Suprapubic skin (tissue), 3 donors: ENCODE measurements at regions not wholly inside any gene's neighbourhood (a gene's known extent, or its start where the extent isn't known, plus 50 kb on each side); places are given as distances from the start of the nearest gene placed in this dataset.

Experiments
- EP300 ChIP-seq: sonication (generic); formaldehyde crosslinking; IDR thresholded peaks from one replicate; pipeline ENCODE4 v1.6.1; 2017; ENCODE audit warnings: antibody characterized with exemption
- POLR2A ChIP-seq, 2 donors: fragments of 450-650 bp; IDR thresholded peaks; one replicate each; pipeline ENCODE4 v1.6.1; 2017; ENCODE audit warnings: antibody characterized with exemption in 2 of 2, mild to moderate bottlenecking in 2 of 2, moderate library complexity in 2 of 2
- TF ChIP-seq, protein P1 (sequence below), 2 donors: fragments of 200-600 bp in 1 of 2; fragments of 450-650 bp in 1 of 2; sonication (generic) in 1 of 2; IDR thresholded peaks; one replicate each; pipeline ENCODE4 v1.5.1; 2016 to 2019; ENCODE audit warnings: antibody characterized with exemption in 2 of 2, mild to moderate bottlenecking in 1 of 2, moderate library complexity in 1 of 2

GRCh38 chr12:9404469-9405260, 196.5 kb upstream of the PZP start:
- TF ChIP-seq, protein P1, sequence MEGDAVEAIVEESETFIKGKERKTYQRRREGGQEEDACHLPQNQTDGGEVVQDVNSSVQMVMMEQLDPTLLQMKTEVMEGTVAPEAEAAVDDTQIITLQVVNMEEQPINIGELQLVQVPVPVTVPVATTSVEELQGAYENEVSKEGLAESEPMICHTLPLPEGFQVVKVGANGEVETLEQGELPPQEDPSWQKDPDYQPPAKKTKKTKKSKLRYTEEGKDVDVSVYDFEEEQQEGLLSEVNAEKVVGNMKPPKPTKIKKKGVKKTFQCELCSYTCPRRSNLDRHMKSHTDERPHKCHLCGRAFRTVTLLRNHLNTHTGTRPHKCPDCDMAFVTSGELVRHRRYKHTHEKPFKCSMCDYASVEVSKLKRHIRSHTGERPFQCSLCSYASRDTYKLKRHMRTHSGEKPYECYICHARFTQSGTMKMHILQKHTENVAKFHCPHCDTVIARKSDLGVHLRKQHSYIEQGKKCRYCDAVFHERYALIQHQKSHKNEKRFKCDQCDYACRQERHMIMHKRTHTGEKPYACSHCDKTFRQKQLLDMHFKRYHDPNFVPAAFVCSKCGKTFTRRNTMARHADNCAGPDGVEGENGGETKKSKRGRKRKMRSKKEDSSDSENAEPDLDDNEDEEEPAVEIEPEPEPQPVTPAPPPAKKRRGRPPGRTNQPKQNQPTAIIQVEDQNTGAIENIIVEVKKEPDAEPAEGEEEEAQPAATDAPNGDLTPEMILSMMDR (IDR thresholded peaks at IDR 0.05): no peak
- no peak for TF ChIP-seq POLR2A (IDR thresholded peaks at IDR 0.05)
- TF ChIP-seq EP300: no peak
